ENCODE measurements at regions not wholly inside any gene's neighbourhood (a gene's known extent, or its start where the extent isn't known, plus 50 kb on each side); places are given as distances from the start of the nearest gene placed in this dataset.
"Not testable (repeated sequence)": the region's sequence is repeated elsewhere in the genome, so short reads cannot be mapped to it uniquely, and the experiment has no call there.

DNA sequence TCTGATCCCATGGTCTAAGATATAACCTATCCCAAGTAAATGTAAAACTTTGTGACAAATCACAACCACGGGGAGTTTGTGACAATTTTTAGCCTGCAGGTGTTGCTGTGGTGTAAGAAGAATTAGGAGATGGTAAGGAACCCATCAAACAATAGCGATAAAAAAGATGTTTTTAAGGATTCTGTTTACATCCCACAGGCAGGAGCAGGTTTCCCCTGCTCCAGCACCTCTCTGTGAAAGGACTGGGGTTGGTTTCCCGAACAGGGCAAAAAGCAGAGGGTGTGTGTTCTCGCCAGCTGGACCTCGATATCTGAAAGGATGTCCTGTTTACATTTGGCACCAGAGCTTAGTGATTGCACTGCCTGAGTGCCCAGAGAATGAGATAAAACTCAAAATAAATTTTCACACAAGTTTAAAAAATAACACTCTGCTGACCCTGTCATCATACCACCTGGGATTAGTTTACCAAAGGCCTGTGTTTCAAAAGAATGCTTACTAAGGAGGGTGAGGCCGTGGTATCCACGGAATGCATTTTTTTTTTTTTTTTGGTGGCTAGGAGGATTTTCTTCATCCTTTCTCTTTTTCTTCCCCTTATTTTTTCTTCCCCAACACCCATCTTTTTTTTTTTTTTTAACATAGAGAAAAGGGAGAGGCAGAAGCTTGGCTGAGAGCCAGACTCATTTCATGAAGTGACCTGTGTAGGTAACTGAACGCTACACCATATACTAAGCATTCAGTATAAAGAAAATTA is 151.8 kb upstream of the DPH6 start:
- H3K27ac ChIP-seq (ENCODE audit: low read length, poor library complexity, severe bottlenecking), result peak overlapping the region; percentile 96
- H3K9ac ChIP-seq (ENCODE audit: low read length), result no peak overlapping the region
- H3K18ac ChIP-seq (ENCODE audit: low read depth in 1 of 2, low read length in 2 of 2), result peak overlapping the region in 1 of 2 experiments; percentile 54
- H3K23ac ChIP-seq (ENCODE audit: low read length in 2 of 2), result no peak overlapping the region
- H3K9me3 ChIP-seq (ENCODE audit: control insufficient read depth, low read length), result no peaks in the 10 kb centered on the region
- H2BK5ac ChIP-seq (ENCODE audit: low read depth, low read length, poor library complexity, severe bottlenecking), result peak overlapping the region; percentile 76
- H2BK120ac ChIP-seq (ENCODE audit: low read depth, low read length), result peak overlapping the region; percentile 89
- H3K36me3 ChIP-seq (ENCODE audit: control insufficient read depth in 1 of 2, insufficient read depth in 2 of 2, low read depth in 1 of 2, low read length in 2 of 2), result no peaks in the 10 kb centered on the region
- no peak overlapping the region for H4K8ac ChIP-seq (ENCODE audit: low read length)
- H2BK12ac ChIP-seq (ENCODE audit: low read length in 2 of 2), result peak overlapping the region in 1 of 2 experiments; percentile 89
- peak; percentile 61 for DNase-seq
- H2AK5ac ChIP-seq (ENCODE audit: low read length, severe bottlenecking), result no peak overlapping the region
- no peaks in the 10 kb centered on the region for H3K79me1 ChIP-seq (replicated peaks; ENCODE audit: low read length, poor library complexity, severe bottlenecking)
- WGBS, result 0% methylated on average over 4 of the region's 8 CpGs
- peak overlapping the region; percentile 49 for H3K4me2 ChIP-seq (ENCODE audit: low read length, poor library complexity, severe bottlenecking)
- peak overlapping the region; percentile 68 for H4K91ac ChIP-seq (ENCODE audit: low read length)
- H2BK15ac ChIP-seq (ENCODE audit: low read depth, poor library complexity, severe bottlenecking), result no peak overlapping the region
- H3K4me1 ChIP-seq (ENCODE audit: control insufficient read depth, insufficient read depth, low read depth, low read length), result peaks cover 6% of the 10 kb centered on the region
- H2AFZ ChIP-seq (ENCODE audit: low read depth, low read length), result no peak overlapping the region
- no peaks in the 10 kb centered on the region for H3K27me3 ChIP-seq (ENCODE audit: control insufficient read depth in 1 of 2, insufficient read depth in 1 of 2, low read length in 2 of 2)
- H3K14ac ChIP-seq (ENCODE audit: low read length in 2 of 2), result peak overlapping the region in 1 of 2 experiments; percentile 57
- H3K4ac ChIP-seq (ENCODE audit: low read depth in 1 of 2, low read length in 2 of 2), result no peak overlapping the region
- no peak overlapping the region for H3K4me3 ChIP-seq (ENCODE audit: insufficient read depth in 1 of 2, low read depth in 1 of 2, low read length in 2 of 2)

- no peak overlapping the region for H2BK5ac ChIP-seq (ENCODE audit: low read depth, low read length, poor library complexity, severe bottlenecking)
- H3K4ac ChIP-seq (ENCODE audit: low read depth in 1 of 2, low read length in 2 of 2), result peak overlapping the region in 1 of 2 experiments; percentile 7
- H3K27me3 ChIP-seq (ENCODE audit: control insufficient read depth in 1 of 2, insufficient read depth in 1 of 2, low read length in 2 of 2), result no peaks in the 10 kb centered on the region
- no peaks in the 10 kb centered on the region for H3K36me3 ChIP-seq (ENCODE audit: control insufficient read depth in 1 of 2, insufficient read depth in 2 of 2, low read depth in 1 of 2, low read length in 2 of 2)
- no peaks in the 10 kb centered on the region for H3K79me1 ChIP-seq (replicated peaks; ENCODE audit: low read length, poor library complexity, severe bottlenecking)
- peak overlapping the region; percentile 54 to 85 for H2BK12ac ChIP-seq (ENCODE audit: low read length in 2 of 2)
- H3K27ac ChIP-seq (ENCODE audit: low read length, poor library complexity, severe bottlenecking), result peak overlapping the region; percentile 96
- H4K8ac ChIP-seq (ENCODE audit: low read length), result no peak overlapping the region
- peak overlapping the region; percentile 87 for H2BK120ac ChIP-seq (ENCODE audit: low read depth, low read length)
- no peak overlapping the region for H2BK15ac ChIP-seq (ENCODE audit: low read depth, poor library complexity, severe bottlenecking)
- no peak overlapping the region for H3K9ac ChIP-seq (ENCODE audit: low read length)
- 77% methylated on average over 4 of the region's 4 CpGs for WGBS
- H2AFZ ChIP-seq (ENCODE audit: low read depth, low read length), result no peak overlapping the region
- no peak overlapping the region for H3K23ac ChIP-seq (ENCODE audit: low read length in 2 of 2)
- no peaks in the 10 kb centered on the region for H3K9me3 ChIP-seq (ENCODE audit: control insufficient read depth, low read length)
- H3K18ac ChIP-seq (ENCODE audit: low read depth in 1 of 2, low read length in 2 of 2), result peak overlapping the region; percentile 34 to 52
- no peak overlapping the region for H2AK5ac ChIP-seq (ENCODE audit: low read length, severe bottlenecking)
- no peak overlapping the region for H3K4me3 ChIP-seq (ENCODE audit: insufficient read depth in 1 of 2, low read depth in 1 of 2, low read length in 2 of 2)
- DNase-seq, result no peak
- H3K4me1 ChIP-seq (ENCODE audit: control insufficient read depth, insufficient read depth, low read depth, low read length), result peaks cover 6% of the 10 kb centered on the region
- H3K4me2 ChIP-seq (ENCODE audit: low read length, poor library complexity, severe bottlenecking), result no peak overlapping the region
- no peak overlapping the region for H4K91ac ChIP-seq (ENCODE audit: low read length)
- no peak overlapping the region for H3K14ac ChIP-seq (ENCODE audit: low read length in 2 of 2)
Measured at GRCh38 chr15:35698331-35698730, 152.4 kb upstream of the DPH6 start.

- H3K4ac ChIP-seq (ENCODE audit: low read depth in 1 of 2, low read length in 2 of 2), result no peak overlapping the region
- no peak overlapping the region for H3K27ac ChIP-seq (ENCODE audit: low read length, poor library complexity, severe bottlenecking)
- H3K23ac ChIP-seq (ENCODE audit: low read length in 2 of 2), result no peak overlapping the region
- no peak overlapping the region for H2AFZ ChIP-seq (ENCODE audit: low read depth, low read length)
- no peak overlapping the region for H2BK15ac ChIP-seq (ENCODE audit: low read depth, poor library complexity, severe bottlenecking)
- no peak overlapping the region for H4K91ac ChIP-seq (ENCODE audit: low read length)
- no peak overlapping the region for H2BK5ac ChIP-seq (ENCODE audit: low read depth, low read length, poor library complexity, severe bottlenecking)
- no peaks in the 10 kb centered on the region for H3K79me1 ChIP-seq (replicated peaks; ENCODE audit: low read length, poor library complexity, severe bottlenecking)
- peak overlapping the region in 1 of 2 experiments; percentile 15 for H3K14ac ChIP-seq (ENCODE audit: low read length in 2 of 2)
- H3K27me3 ChIP-seq (ENCODE audit: control insufficient read depth in 1 of 2, insufficient read depth in 1 of 2, low read length in 2 of 2), result no peaks in the 10 kb centered on the region
- peaks cover 6% of the 10 kb centered on the region for H3K4me1 ChIP-seq (ENCODE audit: control insufficient read depth, insufficient read depth, low read depth, low read length)
- H3K36me3 ChIP-seq (ENCODE audit: control insufficient read depth in 1 of 2, insufficient read depth in 2 of 2, low read depth in 1 of 2, low read length in 2 of 2), result no peaks in the 10 kb centered on the region
- no peak overlapping the region for H2BK12ac ChIP-seq (ENCODE audit: low read length in 2 of 2)
- H3K9ac ChIP-seq (ENCODE audit: low read length), result no peak overlapping the region
- H3K4me3 ChIP-seq (ENCODE audit: insufficient read depth in 1 of 2, low read depth in 1 of 2, low read length in 2 of 2), result no peak overlapping the region
- 67% methylated on average over 1 of the region's 2 CpGs for WGBS
- no peak overlapping the region for H4K8ac ChIP-seq (ENCODE audit: low read length)
- no peak overlapping the region for H2BK120ac ChIP-seq (ENCODE audit: low read depth, low read length)
- peak overlapping the region in 1 of 2 experiments; percentile 75 for H3K18ac ChIP-seq (ENCODE audit: low read depth in 1 of 2, low read length in 2 of 2)
- no peak for DNase-seq
- no peaks in the 10 kb centered on the region for H3K9me3 ChIP-seq (ENCODE audit: control insufficient read depth, low read length)
- H2AK5ac ChIP-seq (ENCODE audit: low read length, severe bottlenecking), result no peak overlapping the region
- no peak overlapping the region for H3K4me2 ChIP-seq (ENCODE audit: low read length, poor library complexity, severe bottlenecking)
Measured at GRCh38 chr15:35698966-35699575, 153.1 kb upstream of the DPH6 start.

DNA sequence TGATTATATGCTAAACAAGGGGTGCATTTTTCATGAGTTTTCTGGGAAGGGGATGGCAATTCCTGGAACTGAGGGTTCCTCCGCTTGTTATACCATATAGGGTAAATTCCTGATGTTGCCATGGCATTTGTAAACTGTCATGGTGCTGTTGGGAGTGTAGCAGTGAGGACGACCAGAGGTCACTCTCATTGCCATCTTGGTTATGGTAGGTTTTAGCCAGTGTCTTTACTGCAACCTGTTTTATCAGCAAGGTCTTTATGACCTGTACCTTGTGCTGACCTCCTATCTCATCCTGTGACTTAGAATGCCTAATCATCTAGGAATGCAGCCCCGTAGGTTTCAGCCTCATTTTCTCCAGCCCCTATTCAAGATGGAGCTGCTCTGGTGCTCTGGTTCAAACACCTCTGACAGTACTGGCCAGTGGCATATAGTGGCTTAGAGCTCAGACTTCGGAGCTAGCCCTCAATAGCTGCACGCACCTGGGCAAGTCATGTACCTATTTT is 154.2 kb upstream of the DPH6 start:
- H3K23ac ChIP-seq (ENCODE audit: low read length in 2 of 2); H3K9me3 ChIP-seq (ENCODE audit: control insufficient read depth, low read length); H3K9ac ChIP-seq (ENCODE audit: low read length); H3K4me2 ChIP-seq (ENCODE audit: low read length, poor library complexity, severe bottlenecking); H3K27me3 ChIP-seq (ENCODE audit: control insufficient read depth in 1 of 2, insufficient read depth in 1 of 2, low read length in 2 of 2); H3K36me3 ChIP-seq (ENCODE audit: control insufficient read depth in 1 of 2, insufficient read depth in 2 of 2, low read depth in 1 of 2, low read length in 2 of 2); H3K4me1 ChIP-seq (ENCODE audit: control insufficient read depth, insufficient read depth, low read depth, low read length); H4K8ac ChIP-seq (ENCODE audit: low read length); H3K4ac ChIP-seq (ENCODE audit: low read depth in 1 of 2, low read length in 2 of 2); H2AFZ ChIP-seq (ENCODE audit: low read depth, low read length); H2AK5ac ChIP-seq (ENCODE audit: low read length, severe bottlenecking); H3K79me1 ChIP-seq (replicated peaks; ENCODE audit: low read length, poor library complexity, severe bottlenecking); H2BK120ac ChIP-seq (ENCODE audit: low read depth, low read length); H3K27ac ChIP-seq (ENCODE audit: low read length, poor library complexity, severe bottlenecking); DNase-seq; H2BK15ac ChIP-seq (ENCODE audit: low read depth, poor library complexity, severe bottlenecking); H3K14ac ChIP-seq (ENCODE audit: low read length in 2 of 2); H3K4me3 ChIP-seq (ENCODE audit: insufficient read depth in 1 of 2, low read depth in 1 of 2, low read length in 2 of 2); H2BK5ac ChIP-seq (ENCODE audit: low read depth, low read length, poor library complexity, severe bottlenecking): not testable (repeated sequence)
- Histone ChIP-seq H2BK12ac (ENCODE audit: low read length in 2 of 2) (peak overlapping the region; percentile 77 to 94), H3K18ac (ENCODE audit: low read depth in 1 of 2, low read length in 2 of 2) (peak overlapping the region; percentile 34 to 45), H4K91ac (ENCODE audit: low read length) (peak overlapping the region; percentile 3)
- WGBS, result 94% methylated on average over 5 of the region's 5 CpGs
